ENCODE measurements at regions not wholly inside any gene's neighbourhood (a gene's known extent, or its start where the extent isn't known, plus 50 kb on each side); places are given as distances from the start of the nearest gene placed in this dataset.

DNA sequence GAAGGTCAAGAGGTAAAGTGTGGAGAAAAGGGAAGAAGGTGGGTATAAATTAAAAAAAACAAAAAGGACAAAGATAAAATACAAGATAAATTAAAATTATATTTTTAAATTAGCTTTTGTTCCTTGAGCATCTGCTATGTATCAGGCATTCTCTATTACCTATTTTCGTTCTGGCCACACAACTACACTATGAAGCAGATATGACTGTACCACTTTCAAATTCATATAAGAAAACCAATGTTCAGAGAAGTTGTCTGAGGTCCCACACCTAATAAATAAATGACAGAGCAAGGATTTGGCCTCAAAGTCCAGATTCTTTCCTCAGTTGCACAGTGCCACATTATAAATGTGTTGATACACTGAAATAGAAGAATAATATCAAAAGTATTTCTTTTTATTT is 103.8 kb upstream of the PCDH15 start:
- no peak for DNase-seq (ENCODE audit: extremely low read depth, low read depth)

DNA sequence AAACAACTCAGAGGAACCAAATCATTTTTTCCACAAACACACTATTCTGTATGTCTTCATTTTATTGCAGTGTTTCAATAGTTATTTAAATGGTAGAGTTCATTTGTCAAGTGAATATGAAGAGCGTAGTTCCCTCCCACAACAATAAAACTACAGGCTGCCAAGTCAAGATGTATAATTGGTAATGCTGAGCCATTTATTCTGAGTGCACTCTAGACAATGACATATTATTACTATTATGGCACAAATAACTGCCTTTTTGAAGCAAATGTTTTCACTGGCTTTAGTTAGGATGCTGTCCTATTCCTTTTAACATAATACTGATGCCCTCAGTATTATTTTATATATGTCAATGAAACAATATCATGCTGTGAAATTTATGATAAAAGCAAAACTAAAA is 102.7 kb upstream of the PCDH15 start:
- no peak for DNase-seq (ENCODE audit: extremely low read depth, low read depth)

DNA sequence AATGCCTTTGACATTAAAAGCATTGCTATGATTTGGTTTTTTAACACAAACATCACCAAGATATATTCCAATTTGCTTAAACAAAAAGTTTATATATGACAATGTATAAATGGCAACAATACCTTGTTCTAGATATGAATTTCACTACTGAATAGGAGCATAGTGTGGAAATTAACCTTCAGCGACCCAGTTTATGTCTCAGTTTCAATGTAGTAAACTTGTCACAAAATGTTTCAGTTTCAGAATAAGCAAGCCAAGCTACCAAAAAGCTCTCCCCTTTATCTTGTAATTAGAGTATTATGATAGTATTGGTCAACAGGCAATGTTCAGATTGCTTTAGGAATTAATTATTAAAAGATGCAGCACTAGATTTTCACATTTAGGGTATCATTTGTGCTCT is 99.6 kb upstream of the PCDH15 start:
- no peak for DNase-seq (ENCODE audit: extremely low read depth, low read depth)

DNA sequence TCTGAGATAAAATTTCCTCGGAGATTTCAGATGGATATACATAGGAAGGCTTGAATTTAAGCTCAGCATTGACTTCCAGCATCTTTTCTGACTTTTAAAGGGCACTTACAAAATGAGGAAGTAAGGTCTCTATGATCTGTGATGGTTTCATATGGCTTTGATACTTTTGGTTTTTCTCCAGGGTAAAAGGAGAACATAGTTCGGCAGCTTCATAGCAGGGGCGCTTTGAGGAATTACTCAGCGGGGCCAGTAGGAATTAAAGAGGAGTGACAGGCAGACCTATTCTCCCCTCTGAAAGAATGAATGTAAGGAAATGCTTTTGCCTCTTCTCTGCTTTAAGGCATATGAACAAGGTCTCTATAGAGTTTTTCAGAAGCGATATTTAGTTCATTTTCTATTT is 80.0 kb upstream of the PCDH15 start:
- no peak for DNase-seq (ENCODE audit: extremely low read depth, low read depth)

DNA sequence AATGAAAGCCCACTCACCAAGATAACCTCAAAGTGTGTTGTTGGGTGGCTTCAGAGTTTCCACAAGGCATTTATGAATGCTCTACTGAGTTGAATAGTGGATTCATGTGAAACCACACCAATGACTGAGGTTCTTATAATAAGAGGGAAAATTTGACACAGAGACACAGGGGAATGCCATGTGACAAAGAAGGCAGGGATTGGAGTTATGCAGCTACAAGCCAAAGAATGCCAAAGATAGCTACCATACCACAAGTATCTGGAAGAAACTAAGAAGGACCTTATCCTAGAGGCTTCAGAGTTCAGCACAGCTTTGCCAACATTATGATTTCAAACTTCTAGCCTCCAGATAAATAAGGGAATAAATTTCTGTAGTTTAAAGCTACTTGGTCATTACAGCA is 68.0 kb upstream of the PCDH15 start:
- DNase-seq (ENCODE audit: extremely low read depth, low read depth): no peak

DNA sequence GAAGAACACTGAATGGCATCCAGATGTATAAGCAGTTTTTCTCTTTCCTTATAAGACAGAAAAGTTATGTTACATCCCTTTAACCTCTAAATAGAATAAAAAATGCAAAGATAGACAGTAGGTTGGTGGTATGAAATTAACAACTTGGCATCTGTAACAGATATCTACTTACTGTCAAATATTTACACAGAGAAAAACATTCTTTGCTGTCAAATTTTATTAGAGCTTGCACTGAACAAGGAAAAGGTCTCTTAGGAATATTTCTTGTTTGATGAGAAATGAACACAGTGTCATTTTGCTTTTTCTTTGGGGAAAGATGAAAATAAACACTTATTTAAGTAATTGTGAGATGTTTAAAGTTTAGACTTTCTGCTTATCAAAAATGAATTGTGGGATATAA is 65.6 kb upstream of the PCDH15 start:
- DNase-seq (ENCODE audit: extremely low read depth, low read depth): no peak

DNA sequence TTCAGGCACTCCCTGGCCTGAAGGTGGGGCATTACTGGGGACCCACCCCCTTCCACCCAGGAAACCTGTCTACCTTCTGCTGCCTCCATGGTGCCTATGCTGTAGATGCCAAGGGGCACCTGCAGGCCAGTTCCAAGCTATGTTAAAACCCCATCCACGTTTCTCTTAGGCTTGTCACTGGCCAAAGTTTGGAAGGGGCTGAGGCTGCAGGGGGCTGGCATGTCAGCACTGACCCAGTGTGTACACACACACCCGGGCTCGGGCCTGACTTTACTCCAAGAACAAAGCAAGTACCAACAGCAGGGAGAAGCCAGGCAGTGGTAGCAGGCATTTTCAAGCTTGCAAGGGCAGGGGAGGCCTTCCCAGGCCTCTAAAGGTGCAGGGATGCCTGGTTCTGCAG is 53.8 kb upstream of the PCDH15 start:
- DNase-seq (ENCODE audit: extremely low read depth, low read depth): no peak

DNA sequence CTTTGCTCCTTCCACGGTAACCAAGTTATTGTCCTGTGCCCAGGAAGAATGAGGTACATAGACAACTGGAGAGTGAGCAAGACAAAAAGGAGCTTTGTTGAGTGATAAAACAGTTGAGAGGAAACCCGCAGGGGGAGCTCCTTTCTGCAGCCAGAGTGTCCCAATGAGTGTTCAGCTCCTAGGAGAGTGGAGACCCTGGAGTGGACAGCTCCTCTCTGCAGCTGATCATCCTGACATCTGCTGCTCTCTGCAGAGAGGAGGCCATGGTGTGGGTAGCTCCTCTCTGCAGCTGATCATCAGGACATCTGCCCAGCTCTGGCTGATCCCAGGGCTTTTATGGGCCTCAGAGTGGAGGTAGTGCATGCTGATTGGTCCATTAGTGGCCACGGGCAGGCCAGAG is 53.4 kb upstream of the PCDH15 start:
- DNase-seq (ENCODE audit: extremely low read depth, low read depth): no peak

DNA sequence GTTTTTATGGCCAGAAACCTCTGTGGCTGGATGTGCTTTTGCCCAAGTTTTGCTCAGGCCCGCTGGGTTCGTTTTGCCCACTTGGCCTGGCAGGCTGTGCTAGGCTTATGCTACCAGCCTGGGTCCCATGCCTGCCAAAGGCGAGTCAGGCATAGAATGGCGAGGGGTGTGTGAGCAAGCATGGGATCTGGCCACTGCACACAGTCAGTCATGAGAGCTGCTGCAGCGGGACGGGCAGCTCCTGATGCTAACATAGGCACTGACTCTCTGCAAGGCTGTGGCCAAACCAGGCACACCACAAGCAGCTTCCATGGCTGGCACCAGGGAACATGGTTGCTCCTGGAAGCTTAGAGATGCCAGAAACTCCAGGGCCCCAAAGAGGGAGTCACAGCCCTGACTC is 52.9 kb upstream of the PCDH15 start:
- DNase-seq (ENCODE audit: extremely low read depth, low read depth): no peak

All from NCI-H460 (cell line).